D341Med (cell line): ENCODE measurements at regions not wholly inside any gene's neighbourhood (a gene's known extent, or its start where the extent isn't known, plus 50 kb on each side); places are given as distances from the start of the nearest gene placed in this dataset.

Source experiments
- DNase-seq: peaks from one replicate; pipeline ENCODE4 v3.0.0; 2012; ENCODE audit warnings: low spot score

DNA sequence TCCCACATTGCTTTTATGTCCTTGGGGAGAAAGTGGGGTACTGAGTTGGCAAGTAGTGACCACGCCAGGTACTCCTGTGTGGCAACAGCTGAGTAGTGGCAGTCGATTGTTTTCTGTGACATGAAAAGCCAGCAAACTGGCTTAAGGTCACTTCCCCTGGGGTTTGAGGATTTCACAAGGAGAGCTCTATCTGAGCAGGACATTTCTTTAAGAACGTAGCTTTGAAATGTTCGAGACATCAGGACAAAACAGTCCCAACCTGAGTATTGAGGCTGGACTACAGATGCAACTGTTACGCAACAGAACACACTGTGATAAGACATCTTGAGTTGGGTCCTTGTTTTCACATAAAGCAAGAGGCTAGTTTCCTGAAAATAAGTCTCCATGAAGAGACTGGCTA is 146.7 kb upstream of the KLF14 start:
- DNase-seq, result no peak

DNA sequence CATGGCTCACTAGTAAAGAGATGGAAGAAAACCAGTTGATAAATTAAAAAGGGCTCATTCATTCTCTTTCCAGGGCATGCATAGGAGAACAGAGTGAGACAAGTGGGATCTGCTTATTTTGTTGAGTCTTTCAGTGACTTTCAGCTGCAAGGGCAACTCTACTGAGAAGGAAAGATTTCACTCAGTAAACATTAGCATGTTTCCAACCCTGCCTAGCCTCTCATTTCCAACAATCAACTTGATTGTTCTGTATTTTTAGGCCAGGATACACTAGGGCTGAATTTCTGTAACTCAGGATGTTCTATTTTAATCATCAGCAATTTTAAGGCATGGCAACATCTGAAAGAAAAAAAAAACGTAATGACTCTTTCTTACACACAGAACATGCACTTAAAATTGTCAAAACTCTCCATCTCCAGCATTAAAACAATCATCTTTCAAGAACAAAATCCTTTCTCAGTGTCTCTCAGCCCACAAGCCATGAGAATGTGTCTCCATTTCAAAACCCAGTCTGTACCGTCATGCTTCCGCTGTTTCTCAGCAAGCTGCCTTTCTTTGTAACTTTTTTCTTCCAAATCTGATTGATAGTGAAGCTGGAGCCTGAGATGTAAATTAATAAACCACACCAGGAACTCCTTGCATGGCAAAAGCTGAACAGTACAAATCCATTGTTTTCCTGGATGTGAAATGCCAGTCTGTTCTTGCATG is 147.2 kb upstream of the KLF14 start:
- DNase-seq, result no peak

GRCh38 chr7:130881799-130882141 is 147.8 kb upstream of the KLF14 start:
- DNase-seq, result no peak

DNA sequence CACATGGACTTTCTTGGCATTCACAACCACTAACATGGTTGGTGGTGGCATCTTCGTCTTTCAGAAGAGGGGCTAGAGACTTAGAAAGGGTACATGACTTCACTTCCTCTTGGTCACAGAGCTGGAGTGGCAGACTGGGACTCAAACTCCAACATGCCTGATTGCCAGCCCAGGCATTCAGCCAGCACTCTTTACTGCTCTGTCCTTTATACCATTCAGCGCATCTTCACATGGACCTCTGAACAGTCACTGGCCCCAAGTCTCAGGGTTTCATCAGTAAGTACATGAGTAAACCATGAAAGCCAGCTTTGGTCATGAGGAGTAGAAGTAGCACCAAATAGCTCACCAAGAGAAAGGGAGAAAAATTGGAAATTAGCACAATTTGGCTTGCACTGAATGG is 148.4 kb upstream of the KLF14 start:
- DNase-seq, result no peak

GRCh38 chr7:130883928-130884327 is 149.9 kb upstream of the KLF14 start:
- DNase-seq, result no peak

- no peak for DNase-seq
Observed at GRCh38 chr7:130884437-130885417, 150.7 kb upstream of the KLF14 start.

DNA sequence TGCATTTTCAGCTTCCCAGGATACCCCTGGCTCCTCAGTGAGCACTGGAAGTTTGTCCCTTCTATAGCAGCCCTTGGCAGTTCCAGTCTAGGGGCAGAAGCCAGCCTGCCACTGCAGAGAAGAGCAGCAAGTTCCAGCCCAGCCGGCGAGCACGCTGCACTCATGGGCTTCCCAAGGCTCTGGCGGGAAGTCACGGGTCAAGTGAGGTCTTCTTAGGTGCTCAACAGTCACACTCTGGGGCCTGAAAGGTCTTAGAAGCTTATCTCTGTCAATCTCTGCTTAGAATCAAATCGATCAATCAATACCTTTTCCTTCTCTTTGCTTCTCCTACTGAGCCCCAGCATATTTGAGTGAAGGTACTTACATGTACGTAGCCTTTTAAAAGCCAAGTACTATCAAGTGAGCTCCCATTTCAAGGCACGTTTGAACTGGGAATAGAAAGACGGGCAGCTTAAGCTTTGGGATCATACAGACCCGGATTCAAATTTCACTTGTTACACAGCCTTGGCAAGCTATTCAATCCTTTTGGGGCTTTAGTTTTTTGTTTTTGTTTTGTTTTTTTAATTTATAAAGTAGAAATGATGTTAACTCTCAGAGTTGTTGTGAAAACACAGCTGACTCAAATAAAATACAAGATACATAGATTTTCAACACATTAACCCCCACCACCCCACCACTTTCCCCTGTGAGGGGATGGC is 152.6 kb upstream of the KLF14 start:
- DNase-seq, result no peak

GRCh38 chr7:130887182-130887956 is 153.4 kb upstream of the KLF14 start:
- DNase-seq, result no peak

DNA sequence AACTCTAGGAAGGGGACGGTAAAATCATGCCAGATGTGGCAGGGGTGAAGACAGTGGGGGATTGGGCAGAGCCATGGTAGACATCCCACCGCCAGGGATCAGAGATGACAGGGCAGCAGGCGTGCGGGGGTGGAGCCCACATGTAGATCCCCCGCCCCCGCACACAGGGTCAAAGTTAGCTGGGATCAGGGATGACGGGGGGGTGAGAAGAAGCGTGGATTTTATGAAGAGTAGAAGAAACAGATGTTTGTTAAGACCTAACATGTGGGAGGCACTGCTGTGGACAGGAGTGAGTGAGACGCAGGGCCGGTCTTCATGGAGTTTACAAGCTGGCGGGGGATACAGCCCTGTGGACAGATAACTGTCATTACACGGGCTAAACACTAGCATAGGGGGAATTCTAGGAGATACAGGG is 154.0 kb upstream of the KLF14 start:
- no peak for DNase-seq

DNA sequence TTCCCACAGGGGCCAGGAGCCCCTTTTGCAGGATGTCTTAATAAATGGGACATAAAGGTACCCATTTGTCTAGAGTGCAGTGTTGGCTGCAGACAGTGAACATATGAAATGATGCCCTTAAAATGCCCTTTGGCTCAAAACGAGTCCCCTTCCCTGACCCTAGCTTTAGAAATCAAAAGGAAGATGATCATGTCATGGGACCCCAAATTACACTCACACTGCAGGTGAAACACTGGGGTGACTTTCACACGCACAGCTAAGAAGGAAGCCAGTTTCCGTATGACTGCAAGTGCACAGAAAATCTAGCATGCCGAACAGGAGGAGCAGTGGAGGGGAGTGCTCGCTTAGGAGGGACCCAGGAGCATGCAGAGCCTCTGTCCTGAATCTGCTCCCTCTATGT is 154.5 kb upstream of the KLF14 start:
- DNase-seq, result no peak

DNA sequence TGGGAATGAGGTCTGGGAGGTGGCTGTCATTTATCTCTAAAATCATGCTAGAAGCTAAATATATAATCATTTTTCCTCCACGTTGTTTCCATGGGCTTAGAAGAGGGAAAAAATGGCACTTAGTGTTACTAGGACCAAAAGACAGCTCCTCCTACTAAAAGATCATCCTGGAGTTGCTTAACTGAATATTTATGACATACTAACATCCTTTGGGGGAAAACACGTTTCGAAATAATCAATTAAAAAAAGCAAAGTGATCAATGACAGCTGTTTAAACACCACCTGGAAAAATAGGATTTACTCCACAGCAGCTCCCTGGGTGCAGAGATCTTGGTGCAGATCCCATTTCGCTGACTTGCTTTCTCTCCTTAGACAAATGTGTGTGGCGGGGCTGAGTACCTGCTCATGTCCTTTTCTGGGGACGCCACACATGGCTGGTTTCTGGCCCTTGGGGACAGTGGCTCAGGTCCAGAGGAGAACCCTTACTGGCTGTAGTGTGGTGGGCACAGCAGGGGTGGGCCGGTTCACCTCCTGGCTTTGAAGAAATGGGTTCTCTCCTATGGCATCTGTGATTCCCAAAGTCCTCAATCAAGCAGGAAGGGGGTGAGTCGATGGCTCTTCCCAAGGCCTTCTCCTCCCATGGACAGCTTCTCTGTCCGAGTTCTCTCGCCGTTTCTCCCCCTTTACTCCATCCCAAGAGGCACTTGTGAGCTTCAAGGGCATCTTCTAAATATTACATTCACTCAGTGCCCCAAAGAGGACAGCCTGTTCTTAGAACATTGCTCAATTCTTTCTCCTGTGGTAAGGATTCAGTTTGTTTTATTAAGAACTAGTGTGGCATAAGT is 156.4 kb upstream of the KLF14 start:
- DNase-seq, result no peak

GRCh38 chr7:130891254-130892094 is 157.5 kb upstream of the KLF14 start:
- DNase-seq, result no peak

DNA sequence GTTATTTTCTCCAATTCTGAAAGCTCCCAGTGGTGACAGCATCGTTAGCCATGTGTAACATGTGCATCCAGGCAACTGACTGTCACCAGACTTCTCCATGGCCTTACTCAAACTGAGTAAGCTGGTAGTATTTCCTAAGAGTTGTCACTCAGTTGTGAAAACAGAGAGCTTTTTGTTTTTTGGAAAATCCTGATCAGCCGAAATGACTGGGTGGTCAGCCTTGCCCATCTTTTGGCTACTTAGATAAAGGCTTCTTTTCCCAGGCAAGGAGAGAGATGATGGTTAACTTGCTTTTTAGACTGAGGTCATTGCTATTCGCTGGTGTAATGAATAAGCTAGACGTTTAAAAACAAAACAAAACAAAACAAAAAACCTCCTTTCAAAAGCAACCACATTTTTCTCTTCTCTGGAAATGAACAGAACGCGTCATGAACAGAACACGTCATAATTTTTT is 159.5 kb upstream of the KLF14 start:
- no peak for DNase-seq

GRCh38 chr7:130894146-130894908 is 160.3 kb upstream of the KLF14 start:
- no peak for DNase-seq

DNA sequence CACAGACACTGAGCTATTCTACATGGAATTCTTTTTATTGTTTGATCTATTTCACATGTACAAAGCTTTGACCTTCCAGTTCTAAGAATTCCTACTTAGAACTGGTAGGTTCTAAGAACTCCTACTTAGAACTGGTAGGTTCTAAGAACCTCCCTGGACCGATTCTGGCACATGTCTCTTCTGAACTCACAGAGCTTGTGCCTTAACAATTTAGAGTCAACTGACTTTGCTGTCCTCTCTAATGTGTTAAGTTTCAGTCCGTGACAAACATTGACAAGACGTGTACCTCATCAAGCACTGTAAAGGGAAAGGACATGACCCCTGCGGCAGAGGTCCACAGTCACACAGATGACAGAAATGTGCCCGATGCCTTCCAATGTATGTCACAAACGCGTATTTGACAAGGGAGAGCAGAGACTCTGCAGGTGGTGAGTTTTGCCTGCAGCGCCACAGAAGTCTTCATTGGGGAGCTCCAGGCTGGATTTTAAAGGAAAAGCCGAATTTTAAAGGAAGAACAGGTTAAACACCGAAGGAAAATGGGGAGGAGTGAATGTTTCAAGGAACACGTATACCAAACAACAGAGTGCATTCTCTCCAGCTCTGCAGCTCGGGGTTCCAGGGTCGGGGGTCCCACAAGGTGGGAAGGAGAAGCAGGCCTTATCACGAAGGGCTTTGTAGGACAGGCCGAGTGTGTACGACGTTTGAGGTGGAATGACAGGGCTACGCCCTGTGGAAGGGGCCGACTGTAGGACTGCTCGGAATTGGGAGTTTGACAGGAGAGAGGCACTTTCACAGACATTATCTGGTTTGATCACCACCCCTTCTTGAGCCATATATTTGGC is 161.1 kb upstream of the KLF14 start:
- DNase-seq, result no peak

DNA sequence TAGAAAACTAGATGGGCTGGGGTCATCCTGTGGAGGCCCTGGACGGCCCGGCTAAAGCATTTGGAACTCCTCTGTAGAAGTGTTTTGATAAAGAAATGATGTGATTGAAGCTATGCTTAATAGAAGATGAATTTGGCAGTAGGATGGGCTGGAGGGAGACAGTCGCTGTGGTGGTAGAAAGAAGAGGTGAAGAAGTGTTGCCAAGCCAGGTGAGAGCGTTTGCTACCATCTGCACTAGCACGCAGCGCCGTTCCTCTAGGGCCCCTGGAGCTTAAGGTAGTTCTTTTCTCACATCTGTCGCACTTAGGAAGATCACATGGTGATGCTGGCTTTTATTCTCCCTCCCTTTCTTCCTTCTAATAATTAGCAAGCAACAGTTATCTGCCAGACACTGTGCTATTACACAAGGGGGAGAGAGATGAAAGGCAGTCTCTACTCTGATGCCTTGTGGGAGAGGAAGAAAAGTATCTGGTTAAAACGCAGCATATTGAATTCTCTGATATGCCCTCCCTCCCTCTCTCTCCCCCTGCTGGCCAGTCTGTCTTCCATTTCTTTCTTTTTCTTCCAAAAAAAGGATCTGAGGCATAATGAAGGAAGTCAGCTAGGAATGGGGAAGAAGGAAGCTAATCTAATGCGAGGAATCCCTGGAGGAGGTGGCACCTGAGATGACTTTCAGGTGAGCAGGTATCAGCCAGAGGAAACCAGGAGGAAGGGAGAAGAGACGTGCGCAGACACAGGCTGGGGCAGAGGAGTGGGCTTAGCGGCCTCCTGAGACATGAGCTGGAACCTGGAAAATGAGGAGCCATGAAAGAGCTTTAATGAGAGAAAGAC is 162.3 kb upstream of the KLF14 start:
- DNase-seq, result no peak

DNA sequence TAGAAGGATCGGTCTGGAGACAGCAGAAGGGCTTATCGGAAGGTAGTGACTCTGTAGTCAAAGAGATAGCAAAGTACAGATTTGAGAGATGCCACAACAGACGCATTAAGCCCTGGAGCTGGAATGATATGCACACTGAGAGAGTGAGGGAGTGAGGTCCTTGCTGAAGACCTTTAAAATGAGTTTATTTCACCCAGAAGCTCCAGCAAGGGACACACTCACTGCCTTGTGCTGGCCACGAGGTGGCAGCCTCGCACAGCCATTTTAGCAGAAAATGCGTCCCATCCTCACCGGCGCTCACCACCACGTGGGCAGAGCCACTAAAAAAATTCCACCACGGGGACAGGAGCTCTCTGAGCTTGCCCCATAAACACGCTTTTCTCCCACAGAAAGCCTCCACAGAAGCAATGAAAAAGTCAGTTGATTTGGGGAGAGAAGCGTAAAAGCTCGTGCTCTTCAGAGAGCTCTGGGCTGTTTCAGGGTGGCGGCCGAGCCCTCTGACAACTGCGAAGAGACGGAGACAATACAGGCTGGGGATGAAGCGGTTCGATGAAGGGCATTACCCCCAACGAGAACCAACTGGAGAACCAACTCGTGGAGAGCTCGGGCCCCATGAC is 163.0 kb upstream of the KLF14 start:
- peak; percentile 86 for DNase-seq
